Common myeloid progenitor, CD34-positive (primary cell): ENCODE measurements at regions not wholly inside any gene's neighbourhood (a gene's known extent, or its start where the extent isn't known, plus 50 kb on each side); places are given as distances from the start of the nearest gene placed in this dataset.

Experiments
- CTCF ChIA-PET: fragments of 350-600 bp; sonication (Branson Sonifier 250); formaldehyde crosslinking; loops from one replicate; lab custom pipeline; 2021; ENCODE audit warnings: antibody characterized with exemption; lab: Charles Lee
- POLR2A ChIA-PET: fragments of 350-600 bp; sonication (Branson Sonifier 250); formaldehyde crosslinking; loops from one replicate; lab custom pipeline; 2021; ENCODE audit warnings: antibody characterized with exemption; lab: Charles Lee
- DNase-seq, 3 donors: peaks; one replicate each; pipeline versions ENCODE4 v3.0.0 to v3.0.0-alpha.2; 2013
- H3K27ac ChIP-seq, 2 experiments: 1 replicate in 1 of 2; 2 replicates in 1 of 2; pipeline ENCODE4 v1.7.0; 2013; ENCODE audit warnings: inconsistent platforms in 2 of 2, low read length in 2 of 2, mild to moderate bottlenecking in 2 of 2, low read depth in 1 of 2, moderate library complexity in 1 of 2; ENCODE audit not compliant: severe bottlenecking in 2 of 2, insufficient read depth in 1 of 2, poor library complexity in 1 of 2
- H3K27me3 ChIP-seq, 5 experiments: replicated peaks in 2 of 5; 1 replicate in 3 of 5; 2 replicates in 2 of 5; pipeline versions ENCODE4 v1.6.1 to v1.7.0; 2013; ENCODE audit warnings: low read length in 4 of 5, mild to moderate bottlenecking in 2 of 5, moderate library complexity in 2 of 5, inconsistent platforms in 1 of 5; ENCODE audit not compliant: insufficient read depth in 5 of 5, control insufficient read depth in 4 of 5
- H3K36me3 ChIP-seq, 4 experiments: 1 replicate in 2 of 4; 2 replicates in 2 of 4; pipeline versions ENCODE4 v1.6.1 to v1.7.0; 2013; ENCODE audit warnings: low read length in 3 of 4, control low read depth in 1 of 4, mild to moderate bottlenecking in 1 of 4; ENCODE audit not compliant: control insufficient read depth in 4 of 4, insufficient read depth in 4 of 4
- H3K4me1 ChIP-seq, 4 experiments: 1 replicate in 3 of 4; 2 replicates in 1 of 4; pipeline versions ENCODE4 v1.6.1 to v1.7.1; 2013; ENCODE audit warnings: low read length in 3 of 4, mild to moderate bottlenecking in 3 of 4, control low read depth in 1 of 4, inconsistent platforms in 1 of 4, moderate library complexity in 1 of 4; ENCODE audit not compliant: control insufficient read depth in 4 of 4, insufficient read depth in 4 of 4; ENCODE audit errors: control extremely low read depth in 1 of 4
- H3K4me3 ChIP-seq, 7 experiments: 1 replicate in 4 of 7; 2 replicates in 3 of 7; pipeline versions ENCODE4 v1.5.1 to v1.7.0; 2013; ENCODE audit warnings: mild to moderate bottlenecking in 7 of 7, low read length in 6 of 7, moderate library complexity in 6 of 7, inconsistent platforms in 2 of 7, low read depth in 2 of 7, control low read depth in 1 of 7; ENCODE audit not compliant: insufficient read depth in 4 of 7, control insufficient read depth in 1 of 7; ENCODE audit errors: extremely low read depth in 1 of 7
- H3K9me3 ChIP-seq, 5 experiments: 1 replicate in 4 of 5; 2 replicates in 1 of 5; pipeline versions ENCODE4 v1.6.1 to v1.7.1; 2013; ENCODE audit warnings: low read length in 4 of 5, mild to moderate bottlenecking in 2 of 5, inconsistent platforms in 1 of 5, low read depth in 1 of 5, moderate library complexity in 1 of 5; ENCODE audit not compliant: control insufficient read depth in 4 of 5, insufficient read depth in 2 of 5; ENCODE audit errors: control extremely low read depth in 1 of 5
- WGBS: methylation state at CpG from one replicate; pipeline ENCODE4 v1.1.5; 2013; ENCODE audit not compliant: insufficient coverage; 5-methylcytosine and 5-hydroxymethylcytosine counted together

DNA sequence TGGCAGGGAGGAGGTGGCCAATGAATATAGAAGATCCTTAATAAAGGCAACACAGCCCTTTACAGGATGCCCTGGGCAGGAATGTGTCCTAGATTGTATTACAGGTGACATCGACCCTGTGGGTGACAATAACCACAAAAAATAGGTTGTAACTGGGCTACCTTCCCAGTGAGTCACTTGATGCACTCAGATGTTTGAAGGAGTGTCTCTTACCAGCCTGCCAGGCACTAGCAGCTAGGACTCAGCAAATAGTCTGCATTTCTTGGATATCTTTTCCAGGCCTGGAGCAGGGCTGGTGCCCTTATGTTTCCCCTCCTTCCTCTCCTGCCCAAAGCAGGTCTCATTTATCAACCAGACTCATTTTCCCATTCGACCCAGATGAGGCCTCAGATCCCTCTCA is 50.9 kb upstream of the TMEM164 start:
- peak in 1 of 3 donors; percentile 25 for DNase-seq
- 42% methylated on average over 2 of the region's 2 CpGs for WGBS
- ChIA-PET POLR2A (no interaction called here), CTCF (interaction anchor here (0.6 to 1.5 kb wide), 3 partner anchors 8 to 239 kb away, joined by 3 to 4 read pairs (median 3); no protein-coding TSS in a partner anchor)
- Histone ChIP-seq H3K36me3 (no peaks in the 10 kb centered on the region), H3K4me3 (no peak overlapping the region), H3K4me1 (peaks cover 0 to 28% (median 14%) of the 10 kb centered on the region in 4 experiments), H3K27me3 (no peaks in the 10 kb centered on the region), H3K27ac (no peak overlapping the region), H3K9me3 (peaks cover 0 to 2% (median 0%) of the 10 kb centered on the region in 5 experiments)

DNA sequence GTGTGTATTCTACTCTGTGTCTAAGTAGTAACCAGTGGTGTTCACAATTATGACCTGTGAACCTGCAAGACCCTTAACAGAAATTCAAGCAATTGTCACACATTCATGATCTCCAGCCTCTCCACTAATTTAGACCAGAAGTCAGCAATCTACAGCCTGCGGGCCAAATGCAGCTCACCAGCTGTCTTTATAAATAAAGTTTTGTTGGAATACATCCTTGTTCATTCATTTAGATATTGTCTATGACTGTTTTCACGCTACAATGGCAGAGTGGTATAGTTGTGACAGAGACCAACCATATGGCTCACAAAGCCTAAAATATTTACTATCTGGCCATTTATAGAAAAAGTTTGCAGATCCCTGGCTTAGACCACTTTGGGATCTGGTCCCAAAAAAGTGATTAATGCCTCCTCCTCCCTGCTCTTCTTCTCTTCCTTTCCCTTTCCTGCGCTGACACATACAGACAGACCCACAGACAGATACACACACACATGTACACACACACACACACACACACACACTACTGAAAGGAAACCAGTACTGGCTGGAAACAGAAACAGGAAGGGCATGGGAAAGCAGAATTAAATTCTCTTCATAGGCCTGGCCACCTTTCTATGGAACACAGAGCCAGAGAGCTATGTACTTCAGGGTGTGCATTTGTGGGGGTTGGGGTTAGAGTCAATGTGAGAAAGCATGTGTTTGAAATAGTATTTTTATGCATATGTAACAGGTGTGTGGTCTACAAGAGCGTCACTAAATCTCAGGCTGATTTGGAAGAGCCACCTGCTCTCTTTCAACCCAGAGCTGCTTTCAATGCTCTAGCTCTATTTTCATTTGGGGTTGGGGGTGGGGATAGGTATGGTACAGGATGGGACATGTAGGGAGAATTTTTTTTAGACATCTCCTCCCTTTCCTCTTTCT is 49.7 kb upstream of the TMEM164 start:
- H3K27ac ChIP-seq = no peak overlapping the region
- CTCF ChIA-PET = interaction anchor here (0.6 to 0.9 kb wide), 2 partner anchors 8 to 238 kb away, joined by 3 read pairs; no protein-coding TSS in a partner anchor

More for the DNA sequence above, 49.7 kb upstream of the TMEM164 start:
- POLR2A ChIA-PET = no interaction called here
- H3K36me3 ChIP-seq = no peaks in the 10 kb centered on the region
- peaks cover 0 to 33% (median 19%) of the 10 kb centered on the region in 4 experiments for H3K4me1 ChIP-seq
- WGBS = 80% methylated on average over 1 of the region's 4 CpGs
- no peaks in the 10 kb centered on the region for H3K27me3 ChIP-seq
- H3K4me3 ChIP-seq = peak overlapping the region in 1 of 7 experiments; percentile 2
- peak in 2 of 3 donors; percentile 52 to 64 for DNase-seq
- H3K9me3 ChIP-seq = peaks cover 0 to 2% (median 0%) of the 10 kb centered on the region in 5 experiments
